OCI-LY3 (cell line): ENCODE measurements at regions not wholly inside any gene's neighbourhood (a gene's known extent, or its start where the extent isn't known, plus 50 kb on each side); places are given as distances from the start of the nearest gene placed in this dataset.

Source experiments
- H2AFZ ChIP-seq: fragments of 200-600, 300-600 bp; shearing (Covaris generic); 2 replicates; pipeline ENCODE4 v1.6.0; 2014; ENCODE audit warnings: antibody characterized with exemption, low read depth, low read length
- H3K27ac ChIP-seq: fragments of 200-600, 300-600 bp; sonication (generic); 2 replicates; pipeline ENCODE4 v1.5.1; 2014; ENCODE audit warnings: mild to moderate bottlenecking, low read length, moderate library complexity, mixed read lengths
- H3K27me3 ChIP-seq: fragments of 200-600, 300-600 bp; sonication (generic); 2 replicates; pipeline ENCODE4 v1.6.1; 2014; ENCODE audit warnings: low read depth, low read length, mixed read lengths
- H3K36me3 ChIP-seq: fragments of 200-600, 300-600 bp; sonication (generic); replicated peaks from 2 replicates; pipeline ENCODE3; 2014; ENCODE audit warnings: low read depth, low read length, mixed read lengths
- H3K4me1 ChIP-seq: fragments of 300-600, 200-600 bp; sonication (generic); 2 replicates; pipeline ENCODE4 v1.6.1; 2014; ENCODE audit warnings: low read length, mixed read lengths
- H3K4me2 ChIP-seq: fragments of 200-600, 300-600 bp; sonication (generic); 2 replicates; pipeline ENCODE4 v1.6.1; 2014; ENCODE audit warnings: low read length, mixed read lengths
- H3K4me3 ChIP-seq: fragments of 300-600, 200-600 bp; sonication (generic); 2 replicates; pipeline ENCODE4 v1.5.1; 2014; ENCODE audit warnings: antibody characterized with exemption, mild to moderate bottlenecking, low read length, moderate library complexity
- H3K79me2 ChIP-seq: fragments of 300-600, 200-600 bp; shearing (Covaris generic); 2 replicates; pipeline ENCODE4 v1.6.1; 2014; ENCODE audit warnings: mild to moderate bottlenecking, low read length, mixed read lengths
- H3K9ac ChIP-seq: fragments of 300-600, 200-600 bp; shearing (Covaris generic); 2 replicates; pipeline ENCODE4 v1.6.0; 2014; ENCODE audit warnings: mild to moderate bottlenecking, low read length, moderate library complexity
- H3K9me3 ChIP-seq: fragments of 200-600, 300-600 bp; shearing (Covaris generic); 2 replicates; pipeline ENCODE4 v1.6.1; 2014; ENCODE audit warnings: low read length, mixed read lengths; ENCODE audit not compliant: insufficient read depth
- H4K20me1 ChIP-seq: fragments of 200-600, 300-600 bp; sonication (generic); 2 replicates; pipeline ENCODE4 v1.6.1; 2016; ENCODE audit warnings: low read length, mixed read lengths; ENCODE audit not compliant: insufficient read depth
- EZH2phosphoT487 ChIP-seq: fragments of 200-600 bp; shearing (Covaris generic); IDR thresholded peaks from 2 replicates; pipeline ENCODE4 v1.6.1; 2018; ENCODE audit warnings: antibody characterized with exemption, mixed run types, low read depth
- TF ChIP-seq, protein P1 (sequence below): fragments of 200-600, 300-600 bp; sonication (generic); IDR thresholded peaks from 2 replicates; pipeline ENCODE4 v1.5.1; 2014; ENCODE audit warnings: antibody characterized with exemption, low read length, low read depth

DNA sequence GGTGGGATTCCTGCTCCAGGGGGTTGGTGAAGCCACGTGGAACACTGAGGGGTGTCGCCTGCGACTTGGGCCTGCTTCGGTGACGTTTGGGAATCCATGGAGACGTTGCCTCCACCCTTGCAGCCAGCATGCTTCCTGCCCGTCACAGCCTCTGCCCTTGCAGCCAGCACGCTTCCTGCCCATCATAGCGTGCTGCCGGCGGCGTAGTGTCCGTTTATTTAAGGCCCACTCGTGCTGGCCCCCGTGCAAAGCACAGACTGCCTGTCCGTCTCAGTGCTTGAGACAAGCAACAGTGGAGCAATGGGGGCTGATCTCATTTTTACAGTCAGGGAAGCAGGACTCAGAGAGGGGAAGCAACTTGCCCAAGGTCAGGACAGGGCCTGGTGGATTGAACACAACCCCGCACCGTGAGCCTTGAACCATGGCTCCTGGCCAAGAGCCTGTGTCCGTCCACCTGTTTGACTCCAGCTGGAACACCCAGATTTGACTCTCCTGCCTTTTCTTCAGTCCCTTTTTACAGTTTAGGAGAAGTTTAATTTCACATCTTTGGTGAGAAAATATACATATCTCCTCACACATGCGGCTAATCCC, 149.6 kb downstream of the TEX29 start:
- Histone ChIP-seq H3K9me3 (no peaks in the 10 kb centered on the region), H3K4me1 (peaks cover 29% of the 10 kb centered on the region), H2AFZ (no peak overlapping the region), H3K9ac (no peak overlapping the region), H3K27ac (no peak overlapping the region), H3K4me3 (no peak overlapping the region), H4K20me1 (no peaks in the 10 kb centered on the region), H3K36me3 (no peaks in the 10 kb centered on the region), H3K4me2 (no peak overlapping the region), H3K79me2 (no peaks in the 10 kb centered on the region), H3K27me3 (peaks cover 13% of the 10 kb centered on the region; the same call in 1 of the 2 replicates)
- TF ChIP-seq, protein P1, sequence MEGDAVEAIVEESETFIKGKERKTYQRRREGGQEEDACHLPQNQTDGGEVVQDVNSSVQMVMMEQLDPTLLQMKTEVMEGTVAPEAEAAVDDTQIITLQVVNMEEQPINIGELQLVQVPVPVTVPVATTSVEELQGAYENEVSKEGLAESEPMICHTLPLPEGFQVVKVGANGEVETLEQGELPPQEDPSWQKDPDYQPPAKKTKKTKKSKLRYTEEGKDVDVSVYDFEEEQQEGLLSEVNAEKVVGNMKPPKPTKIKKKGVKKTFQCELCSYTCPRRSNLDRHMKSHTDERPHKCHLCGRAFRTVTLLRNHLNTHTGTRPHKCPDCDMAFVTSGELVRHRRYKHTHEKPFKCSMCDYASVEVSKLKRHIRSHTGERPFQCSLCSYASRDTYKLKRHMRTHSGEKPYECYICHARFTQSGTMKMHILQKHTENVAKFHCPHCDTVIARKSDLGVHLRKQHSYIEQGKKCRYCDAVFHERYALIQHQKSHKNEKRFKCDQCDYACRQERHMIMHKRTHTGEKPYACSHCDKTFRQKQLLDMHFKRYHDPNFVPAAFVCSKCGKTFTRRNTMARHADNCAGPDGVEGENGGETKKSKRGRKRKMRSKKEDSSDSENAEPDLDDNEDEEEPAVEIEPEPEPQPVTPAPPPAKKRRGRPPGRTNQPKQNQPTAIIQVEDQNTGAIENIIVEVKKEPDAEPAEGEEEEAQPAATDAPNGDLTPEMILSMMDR: no peak
- TF ChIP-seq EZH2phosphoT487: no peak

DNA sequence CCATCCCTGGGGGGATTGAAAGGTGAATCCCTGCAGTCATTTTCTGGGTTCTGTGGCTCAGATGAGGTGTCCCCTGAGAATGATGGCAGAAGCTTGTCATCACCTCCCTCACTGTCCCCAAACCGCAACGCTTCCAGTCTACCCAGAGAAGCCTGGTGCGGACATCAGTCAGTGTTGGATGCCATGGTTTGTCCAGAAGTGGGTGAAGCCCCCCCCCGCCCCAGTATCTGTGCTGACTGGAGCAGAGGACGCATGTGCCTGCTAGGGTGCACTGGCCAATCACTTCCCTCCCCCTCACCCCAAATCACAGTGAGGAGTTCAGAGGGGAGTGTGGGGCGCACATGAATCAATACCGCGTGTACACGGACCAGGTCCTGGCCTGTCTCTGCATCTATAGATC, 150.5 kb downstream of the TEX29 start:
- Histone ChIP-seq H3K27ac (no peak overlapping the region), H3K4me2 (no peak overlapping the region), H3K4me1 (peaks cover 29% of the 10 kb centered on the region), H3K79me2 (no peaks in the 10 kb centered on the region), H3K9ac (no peak overlapping the region), H3K36me3 (no peaks in the 10 kb centered on the region), H2AFZ (no peak overlapping the region), H4K20me1 (no peaks in the 10 kb centered on the region), H3K27me3 (peaks cover 12% of the 10 kb centered on the region; the same call in 1 of the 2 replicates), H3K9me3 (no peaks in the 10 kb centered on the region), H3K4me3 (no peak overlapping the region)
- no peak for TF ChIP-seq EZH2phosphoT487
- TF ChIP-seq, protein P1: no peak

DNA sequence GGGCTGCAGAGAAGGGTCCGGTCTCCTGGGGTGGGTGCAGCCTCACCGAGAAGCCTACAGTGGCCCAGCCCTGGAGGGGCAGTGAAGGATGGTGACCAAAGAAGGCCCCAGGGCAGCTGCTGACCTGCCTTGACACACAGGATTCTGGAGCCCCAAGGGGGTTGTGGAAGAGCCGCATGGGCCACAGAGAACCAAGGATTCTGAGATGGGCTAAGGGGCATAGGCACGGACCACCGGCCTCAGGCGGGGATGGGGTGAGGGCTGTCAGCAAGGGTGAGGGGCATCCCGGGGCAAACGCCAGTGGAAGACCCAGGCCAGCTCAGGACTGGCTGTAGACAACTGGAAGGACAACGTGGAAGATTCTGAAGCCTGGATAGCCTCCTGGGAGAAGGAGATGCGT, 151.6 kb downstream of the TEX29 start:
- Histone ChIP-seq H3K9me3 (no peaks in the 10 kb centered on the region), H3K27ac (no peak overlapping the region), H3K4me1 (peaks cover 29% of the 10 kb centered on the region), H3K27me3 (peaks cover 9% of the 10 kb centered on the region; the same call in 1 of the 2 replicates), H4K20me1 (no peaks in the 10 kb centered on the region), H2AFZ (no peak overlapping the region), H3K9ac (no peak overlapping the region), H3K79me2 (no peaks in the 10 kb centered on the region), H3K4me3 (no peak overlapping the region), H3K4me2 (no peak overlapping the region), H3K36me3 (no peaks in the 10 kb centered on the region)
- TF ChIP-seq EZH2phosphoT487: no peak
- TF ChIP-seq, protein P1: no peak

DNA sequence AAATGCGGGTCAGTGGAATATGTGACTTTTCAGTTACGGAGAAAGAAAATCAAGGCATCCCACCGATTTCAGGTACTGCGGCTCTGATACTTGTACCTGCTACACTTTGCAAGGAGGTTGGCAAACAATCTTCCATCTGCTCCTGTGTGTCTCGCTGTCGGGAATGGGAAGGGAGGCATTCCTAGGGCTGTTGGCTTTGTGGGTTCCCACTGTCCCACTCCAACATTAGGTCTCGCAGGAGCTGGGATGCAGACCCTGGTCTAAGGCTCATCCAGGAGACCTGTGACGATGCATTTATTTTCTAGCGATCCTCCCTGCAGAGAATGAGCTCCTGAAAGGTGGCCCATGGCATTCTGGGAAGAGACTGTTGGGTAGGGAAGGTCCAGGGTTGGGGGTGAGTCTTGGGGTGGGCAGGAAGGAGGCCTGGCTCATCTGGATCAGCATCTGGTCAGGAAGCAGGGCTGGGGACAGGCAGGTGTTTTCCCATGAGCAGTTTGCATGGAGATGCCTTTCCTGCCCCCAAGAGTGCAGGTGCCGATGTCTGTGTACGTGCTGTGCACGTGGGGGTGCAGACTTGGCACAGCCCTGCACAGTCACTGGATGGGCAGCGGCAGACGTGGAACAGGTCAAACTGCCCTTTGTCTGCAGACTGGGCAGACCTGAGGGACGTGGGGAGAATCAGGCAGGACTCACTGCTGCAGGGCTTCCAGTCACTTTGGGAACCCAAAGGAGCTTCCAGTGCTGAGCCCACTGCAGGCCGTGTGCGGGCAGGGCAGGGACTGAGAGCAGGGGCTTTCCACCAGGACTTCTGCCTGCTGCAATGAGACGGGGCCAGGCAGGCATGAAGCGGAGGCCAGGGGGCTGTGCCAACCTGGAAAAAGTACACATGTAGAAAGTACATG, 152.4 kb downstream of the TEX29 start:
- Histone ChIP-seq H2AFZ (peak overlapping the region; percentile 36; the same call in 1 of the 2 replicates), H3K27ac (no peak overlapping the region)

More for the DNA sequence above, 152.4 kb downstream of the TEX29 start:
- Histone ChIP-seq H3K4me2 (peak overlapping the region; percentile 57), H3K4me3 (peak overlapping the region; percentile 6; the same call in 1 of the 2 replicates), H3K4me1 (peaks cover 29% of the 10 kb centered on the region), H3K9me3 (no peaks in the 10 kb centered on the region), H3K27me3 (peaks cover 6% of the 10 kb centered on the region; the same call in 1 of the 2 replicates), H3K36me3 (no peaks in the 10 kb centered on the region), H3K9ac (no peak overlapping the region), H4K20me1 (no peaks in the 10 kb centered on the region), H3K79me2 (no peaks in the 10 kb centered on the region)
- TF ChIP-seq, protein P1: no peak
- no peak for TF ChIP-seq EZH2phosphoT487
